Upper lobe of right lung (tissue), 1 donor: ENCODE measurements at regions not wholly inside any gene's neighbourhood (a gene's known extent, or its start where the extent isn't known, plus 50 kb on each side); places are given as distances from the start of the nearest gene placed in this dataset.

Source experiments
- ATAC-seq: fragments of 200-7000 bp; cut with Tn5 transposase; one replicate; pipeline ENCODE4 v1.9.1; 2020; ENCODE audit warnings: mild to moderate bottlenecking, moderate library complexity
- DNase-seq: peaks from one replicate; pipeline ENCODE4 v3.0.0-alpha.2; 2020
- H3K27ac ChIP-seq: fragments of 200-600 bp; one replicate; pipeline ENCODE4 v1.8.0; 2022
- H3K27me3 ChIP-seq: fragments of 200-600 bp; one replicate; pipeline ENCODE4 v1.8.0; 2022; ENCODE audit warnings: mild to moderate bottlenecking
- H3K36me3 ChIP-seq: fragments of 200-600 bp; one replicate; pipeline ENCODE4 v1.8.0; 2022
- H3K4me1 ChIP-seq: fragments of 200-600 bp; one replicate; pipeline ENCODE4 v1.8.0; 2022
- H3K4me3 ChIP-seq: fragments of 200-600 bp; one replicate; pipeline ENCODE4 v1.8.0; 2022; ENCODE audit warnings: mild to moderate bottlenecking
- H3K9me3 ChIP-seq: fragments of 200-600 bp; one replicate; pipeline ENCODE4 v1.8.0; 2022
- intact Hi-C: fragments of 100-400 bp; cut with DNase I; formaldehyde crosslinking; loops from one replicate; pipeline ENCODE4 v1.11.0; 2022
- TF ChIP-seq, protein P1 (sequence below): fragments of 200-600 bp; IDR thresholded peaks from one replicate; pipeline ENCODE4 v1.8.0; 2022; ENCODE audit warnings: antibody characterized with exemption
- donor health status: DM: no; HTN: yes; CAD: no; lungs with severe emphysema.

DNA sequence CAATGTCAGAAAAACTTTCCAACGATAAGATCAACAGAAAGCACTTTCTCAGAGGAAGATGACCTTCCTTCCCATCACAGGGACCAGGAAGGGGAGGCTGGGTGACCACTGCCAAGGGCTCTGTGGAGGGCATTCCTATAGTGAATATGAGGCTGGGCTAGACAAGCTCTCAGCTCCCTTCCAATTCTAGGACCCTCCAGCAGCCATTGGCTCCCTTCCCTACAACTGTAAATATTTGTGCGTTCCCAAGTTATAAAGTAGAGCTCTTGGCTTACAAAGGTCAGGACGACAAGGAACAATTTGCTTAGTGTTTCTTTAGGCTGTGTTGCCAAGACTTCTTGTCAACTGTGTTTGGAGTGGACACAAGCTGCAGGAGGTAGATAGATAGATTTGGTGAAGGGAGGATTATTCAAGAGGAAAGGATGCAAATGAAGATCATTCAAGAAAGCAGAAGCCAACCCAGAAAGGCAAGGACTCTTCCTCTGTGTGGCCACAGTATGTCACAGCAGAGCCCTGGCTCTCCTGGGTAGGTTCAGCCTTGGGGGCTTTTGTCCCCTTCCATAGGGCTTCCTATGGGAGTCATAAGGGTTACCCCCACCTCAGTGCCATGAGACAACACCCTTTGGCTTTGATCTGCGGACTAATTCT is 223.6 kb upstream of the TLE3 start:
- TF ChIP-seq, protein P1, sequence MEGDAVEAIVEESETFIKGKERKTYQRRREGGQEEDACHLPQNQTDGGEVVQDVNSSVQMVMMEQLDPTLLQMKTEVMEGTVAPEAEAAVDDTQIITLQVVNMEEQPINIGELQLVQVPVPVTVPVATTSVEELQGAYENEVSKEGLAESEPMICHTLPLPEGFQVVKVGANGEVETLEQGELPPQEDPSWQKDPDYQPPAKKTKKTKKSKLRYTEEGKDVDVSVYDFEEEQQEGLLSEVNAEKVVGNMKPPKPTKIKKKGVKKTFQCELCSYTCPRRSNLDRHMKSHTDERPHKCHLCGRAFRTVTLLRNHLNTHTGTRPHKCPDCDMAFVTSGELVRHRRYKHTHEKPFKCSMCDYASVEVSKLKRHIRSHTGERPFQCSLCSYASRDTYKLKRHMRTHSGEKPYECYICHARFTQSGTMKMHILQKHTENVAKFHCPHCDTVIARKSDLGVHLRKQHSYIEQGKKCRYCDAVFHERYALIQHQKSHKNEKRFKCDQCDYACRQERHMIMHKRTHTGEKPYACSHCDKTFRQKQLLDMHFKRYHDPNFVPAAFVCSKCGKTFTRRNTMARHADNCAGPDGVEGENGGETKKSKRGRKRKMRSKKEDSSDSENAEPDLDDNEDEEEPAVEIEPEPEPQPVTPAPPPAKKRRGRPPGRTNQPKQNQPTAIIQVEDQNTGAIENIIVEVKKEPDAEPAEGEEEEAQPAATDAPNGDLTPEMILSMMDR = no peak
- Histone ChIP-seq H3K27me3 (no peaks in the 10 kb centered on the region), H3K27ac (no peak overlapping the region), H3K4me1 (peaks cover 53% of the 10 kb centered on the region), H3K9me3 (no peaks in the 10 kb centered on the region), H3K36me3 (no peaks in the 10 kb centered on the region), H3K4me3 (no peak overlapping the region)
- intact Hi-C loops = no loop called here
- DNase-seq = no peak
- ATAC-seq = no peak

DNA sequence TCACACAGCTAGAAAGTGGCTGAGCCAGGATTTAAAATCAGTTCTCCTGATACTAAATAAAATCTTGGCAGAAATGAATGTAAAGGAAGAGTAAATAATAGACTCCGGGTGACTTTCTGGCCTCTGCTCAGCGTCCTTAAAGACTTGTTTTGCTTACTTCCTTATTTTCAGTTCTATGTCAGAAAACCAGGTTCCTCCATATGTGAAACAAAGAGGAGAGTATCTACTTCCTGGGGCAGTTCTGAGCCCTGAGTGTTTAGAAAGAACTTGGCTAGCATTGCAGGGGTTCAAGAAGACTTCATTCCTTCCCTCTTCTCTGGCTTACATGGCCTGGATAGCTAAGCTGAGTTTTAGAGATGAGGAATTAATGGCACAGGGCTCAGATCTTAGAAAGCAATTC is 222.8 kb upstream of the TLE3 start:
- Histone ChIP-seq H3K27ac (no peak overlapping the region), H3K4me3 (no peak overlapping the region), H3K9me3 (no peaks in the 10 kb centered on the region), H3K27me3 (no peaks in the 10 kb centered on the region), H3K36me3 (no peaks in the 10 kb centered on the region), H3K4me1 (peaks cover 53% of the 10 kb centered on the region)
- peak; percentile 23 for ATAC-seq
- TF ChIP-seq, protein P1 = no peak
- DNase-seq = no peak
- intact Hi-C loops = no loop called here

DNA sequence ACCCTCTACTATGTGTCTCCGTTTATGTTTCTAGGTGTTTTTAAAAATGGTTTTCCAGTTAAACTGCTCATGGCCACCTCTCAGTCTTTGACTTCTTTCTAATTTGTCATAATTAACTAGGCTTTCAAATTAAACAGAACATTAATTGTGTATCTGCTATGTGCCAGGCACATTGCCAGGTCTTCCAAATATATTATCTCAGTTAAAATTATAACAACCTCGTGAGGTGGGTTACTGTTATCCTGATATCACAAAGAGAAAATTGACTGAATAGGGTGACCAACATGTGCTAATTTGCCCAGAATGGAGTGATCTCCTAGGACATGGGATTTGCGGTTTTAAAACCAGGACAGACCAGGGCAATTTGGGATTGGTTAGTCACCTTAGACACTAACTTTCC is 222.4 kb upstream of the TLE3 start:
- Histone ChIP-seq H3K4me1 (peaks cover 53% of the 10 kb centered on the region), H3K36me3 (no peaks in the 10 kb centered on the region), H3K27me3 (no peaks in the 10 kb centered on the region), H3K9me3 (no peaks in the 10 kb centered on the region), H3K27ac (no peak overlapping the region), H3K4me3 (no peak overlapping the region)
- no peak for ATAC-seq
- TF ChIP-seq, protein P1 = no peak
- DNase-seq = no peak
- intact Hi-C loops = no loop called here

DNA sequence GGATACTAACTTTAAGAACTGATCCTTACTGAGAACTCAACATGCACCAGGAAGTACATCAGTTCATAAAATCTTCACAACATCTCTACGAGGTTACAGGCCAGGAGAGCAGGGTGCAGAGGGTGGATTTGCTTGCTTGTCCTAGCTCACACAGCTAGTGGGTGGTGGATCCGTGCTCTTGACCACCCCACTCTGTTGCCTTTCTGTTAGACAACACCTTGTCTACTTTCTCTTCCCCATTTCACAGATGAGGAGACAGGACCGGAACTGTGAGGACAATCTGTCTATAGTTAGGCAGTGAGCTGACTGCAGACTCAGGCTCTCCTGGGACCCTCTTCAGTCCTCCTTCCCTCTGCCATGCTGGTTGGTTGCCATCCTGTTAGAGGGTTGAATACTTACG is 221.7 kb upstream of the TLE3 start:
- ATAC-seq (no peak), DNase-seq (no peak)
- TF ChIP-seq, protein P1 = no peak
- Histone ChIP-seq H3K4me1 (peaks cover 51% of the 10 kb centered on the region), H3K36me3 (no peaks in the 10 kb centered on the region), H3K4me3 (no peak overlapping the region), H3K27me3 (no peaks in the 10 kb centered on the region), H3K9me3 (no peaks in the 10 kb centered on the region), H3K27ac (no peak overlapping the region)
- intact Hi-C loops = no loop called here

DNA sequence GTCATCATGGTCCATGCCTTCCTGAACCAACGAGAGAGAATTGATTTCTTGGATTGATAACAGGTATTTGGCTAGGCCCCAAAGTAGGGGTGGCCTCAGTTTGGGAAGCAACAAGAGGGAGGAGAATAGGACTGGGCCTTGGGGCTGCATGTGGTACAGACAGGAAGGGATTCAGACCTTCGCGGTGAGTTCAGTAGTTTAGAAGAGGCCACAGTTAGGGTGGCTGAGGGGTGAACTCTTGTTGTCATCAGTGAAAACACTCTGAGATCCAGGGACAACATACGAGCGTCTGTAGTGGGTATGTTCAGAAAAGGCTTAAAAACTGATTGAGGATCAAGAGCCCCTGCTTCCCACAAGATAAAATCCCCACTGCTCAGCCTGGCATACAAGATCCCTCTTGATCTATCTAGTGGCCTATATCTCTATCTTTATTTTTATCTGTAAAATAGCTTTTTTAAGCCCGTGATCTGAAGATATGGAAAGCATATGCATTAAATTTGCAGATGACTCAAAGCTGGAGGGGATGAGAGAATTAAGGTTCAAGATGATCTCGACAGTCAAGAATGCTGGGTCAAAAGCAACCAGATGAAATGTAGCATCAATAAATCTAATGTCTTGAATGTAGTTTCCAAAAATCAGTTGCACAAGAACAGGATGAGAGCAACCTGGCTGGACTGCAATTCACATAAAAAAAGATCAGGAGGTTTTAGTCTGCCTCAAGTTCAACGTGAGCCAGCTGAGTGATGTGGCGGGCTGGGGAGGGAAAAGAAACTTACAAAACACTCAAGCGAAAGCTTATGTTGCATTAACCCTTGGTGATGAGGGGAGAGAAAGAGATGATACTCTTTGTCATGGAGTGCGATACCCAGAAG is 221.1 kb upstream of the TLE3 start:
- TF ChIP-seq, protein P1 = no peak
- no peak for ATAC-seq
- intact Hi-C loops = no loop called here
- Histone ChIP-seq H3K36me3 (no peaks in the 10 kb centered on the region), H3K9me3 (no peaks in the 10 kb centered on the region), H3K27ac (no peak overlapping the region), H3K27me3 (no peaks in the 10 kb centered on the region), H3K4me3 (no peak overlapping the region), H3K4me1 (peaks cover 46% of the 10 kb centered on the region)
- DNase-seq = no peak
